Astrocyte (in vitro differentiated cells and primary cell): ENCODE measurements at regions not wholly inside any gene's neighbourhood (a gene's known extent, or its start where the extent isn't known, plus 50 kb on each side); places are given as distances from the start of the nearest gene placed in this dataset.

Experiments
- CTCF ChIP-seq: IDR thresholded peaks from 2 replicates; pipeline ENCODE4 v1.5.1; 2011; ENCODE audit warnings: low read depth, mild to moderate bottlenecking, inconsistent platforms, low read length, moderate library complexity; ENCODE audit not compliant: insufficient read depth
- EZH2 ChIP-seq: IDR thresholded peaks from 2 replicates; pipeline ENCODE4 v1.6.1; 2012; ENCODE audit warnings: mild to moderate bottlenecking, low read length, inconsistent platforms; ENCODE audit not compliant: insufficient read depth

- no peak for TF ChIP-seq CTCF
- no peak for TF ChIP-seq EZH2
These were observed 183.1 kb downstream of the FAM43A start for GRCh38 chr3:194868831-194869230.
